ENCODE measurements at regions not wholly inside any gene's neighbourhood (a gene's known extent, or its start where the extent isn't known, plus 50 kb on each side); places are given as distances from the start of the nearest gene placed in this dataset.

GRCh38 chr16:6248199-6248598 lies 1084.4 kb upstream of the RBFOX1 start:
- no peak for FAIRE-seq
- H3K9me3 ChIP-seq (ENCODE audit: control insufficient read depth, low read depth, low read length), result peaks cover 2% of the 10 kb centered on the region

GRCh38 chr16:6247775-6248174 lies 1084.9 kb upstream of the RBFOX1 start:
- Histone ChIP-seq H3K36me3 (ENCODE audit: control insufficient read depth in 2 of 2, extremely low read depth in 1 of 2, insufficient read depth in 2 of 2, low read length in 2 of 2) (no peaks in the 10 kb centered on the region), H3K4me2 (ENCODE audit: control insufficient read depth, extremely low read depth, insufficient read depth, low read depth, low read length) (no peak overlapping the region), H4K20me1 (ENCODE audit: control insufficient read depth, extremely low read depth, insufficient read depth, low read length) (no peaks in the 10 kb centered on the region), H3K9ac (ENCODE audit: control insufficient read depth, extremely low read depth, insufficient read depth, low read length) (no peak overlapping the region), H3K79me2 (ENCODE audit: control insufficient read depth, insufficient read depth, low read length) (no peaks in the 10 kb centered on the region), H3K27ac (ENCODE audit: control insufficient read depth, insufficient read depth, low read length) (no peak overlapping the region), H3K9me3 (ENCODE audit: control insufficient read depth, low read depth, low read length) (peaks cover 2% of the 10 kb centered on the region), H2AFZ (ENCODE audit: control insufficient read depth, low read length) (no peak overlapping the region), H3K4me1 (ENCODE audit: control insufficient read depth, extremely low read depth, insufficient read depth, low read length) (no peaks in the 10 kb centered on the region), H3K4me3 (ENCODE audit: control insufficient read depth in 2 of 3, extremely low read depth in 1 of 3, insufficient read depth in 2 of 3, low read depth in 1 of 3, low read length in 3 of 3) (no peak overlapping the region), H3K27me3 (ENCODE audit: control insufficient read depth, extremely low read depth, insufficient read depth, low read length) (no peaks in the 10 kb centered on the region), H3K9me1 (ENCODE audit: control insufficient read depth, extremely low read depth, insufficient read depth, low read length) (no peaks in the 10 kb centered on the region)
- TF ChIP-seq EZH2 (IDR thresholded peaks at IDR 0.05; ENCODE audit: low read length), result no peak
- TF ChIP-seq, protein P1, sequence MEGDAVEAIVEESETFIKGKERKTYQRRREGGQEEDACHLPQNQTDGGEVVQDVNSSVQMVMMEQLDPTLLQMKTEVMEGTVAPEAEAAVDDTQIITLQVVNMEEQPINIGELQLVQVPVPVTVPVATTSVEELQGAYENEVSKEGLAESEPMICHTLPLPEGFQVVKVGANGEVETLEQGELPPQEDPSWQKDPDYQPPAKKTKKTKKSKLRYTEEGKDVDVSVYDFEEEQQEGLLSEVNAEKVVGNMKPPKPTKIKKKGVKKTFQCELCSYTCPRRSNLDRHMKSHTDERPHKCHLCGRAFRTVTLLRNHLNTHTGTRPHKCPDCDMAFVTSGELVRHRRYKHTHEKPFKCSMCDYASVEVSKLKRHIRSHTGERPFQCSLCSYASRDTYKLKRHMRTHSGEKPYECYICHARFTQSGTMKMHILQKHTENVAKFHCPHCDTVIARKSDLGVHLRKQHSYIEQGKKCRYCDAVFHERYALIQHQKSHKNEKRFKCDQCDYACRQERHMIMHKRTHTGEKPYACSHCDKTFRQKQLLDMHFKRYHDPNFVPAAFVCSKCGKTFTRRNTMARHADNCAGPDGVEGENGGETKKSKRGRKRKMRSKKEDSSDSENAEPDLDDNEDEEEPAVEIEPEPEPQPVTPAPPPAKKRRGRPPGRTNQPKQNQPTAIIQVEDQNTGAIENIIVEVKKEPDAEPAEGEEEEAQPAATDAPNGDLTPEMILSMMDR (optimal IDR thresholded peaks at IDR 0.05 in 1 of 3, IDR thresholded peaks at IDR 0.05 in 1 of 3, conservative IDR thresholded peaks at IDR 0.05 in 1 of 3; ENCODE audit: extremely low read depth in 1 of 3, insufficient read depth in 2 of 3, low read length in 3 of 3), result no peak
- no peak for DNase-seq (ENCODE audit: low read depth, low spot score)
- dilution Hi-C loops (cut with MboI; ENCODE audit: extremely low pct_ligation_motif_present, low sequenced_read_pairs), result no loop called here
- no peak for FAIRE-seq

More at GRCh38 chr16:6248199-6248598, 1084.4 kb upstream of the RBFOX1 start:
- H3K9ac ChIP-seq (ENCODE audit: control insufficient read depth, extremely low read depth, insufficient read depth, low read length), result no peak overlapping the region
- H3K79me2 ChIP-seq (ENCODE audit: control insufficient read depth, insufficient read depth, low read length), result no peaks in the 10 kb centered on the region
- H3K27me3 ChIP-seq (ENCODE audit: control insufficient read depth, extremely low read depth, insufficient read depth, low read length), result no peaks in the 10 kb centered on the region
- dilution Hi-C loops (cut with MboI; ENCODE audit: extremely low pct_ligation_motif_present, low sequenced_read_pairs), result no loop called here
- H3K4me1 ChIP-seq (ENCODE audit: control insufficient read depth, extremely low read depth, insufficient read depth, low read length), result no peaks in the 10 kb centered on the region
- no peak overlapping the region for H2AFZ ChIP-seq (ENCODE audit: control insufficient read depth, low read length)
- TF ChIP-seq EZH2 (IDR thresholded peaks at IDR 0.05; ENCODE audit: low read length), result no peak
- TF ChIP-seq, protein P1 (optimal IDR thresholded peaks at IDR 0.05 in 1 of 3, IDR thresholded peaks at IDR 0.05 in 1 of 3, conservative IDR thresholded peaks at IDR 0.05 in 1 of 3; ENCODE audit: extremely low read depth in 1 of 3, insufficient read depth in 2 of 3, low read length in 3 of 3), result no peak
- no peak overlapping the region for H3K27ac ChIP-seq (ENCODE audit: control insufficient read depth, insufficient read depth, low read length)
- no peaks in the 10 kb centered on the region for H4K20me1 ChIP-seq (ENCODE audit: control insufficient read depth, extremely low read depth, insufficient read depth, low read length)
- H3K4me3 ChIP-seq (ENCODE audit: control insufficient read depth in 2 of 3, extremely low read depth in 1 of 3, insufficient read depth in 2 of 3, low read depth in 1 of 3, low read length in 3 of 3), result no peak overlapping the region
- no peaks in the 10 kb centered on the region for H3K9me1 ChIP-seq (ENCODE audit: control insufficient read depth, extremely low read depth, insufficient read depth, low read length)
- H3K36me3 ChIP-seq (ENCODE audit: control insufficient read depth in 2 of 2, extremely low read depth in 1 of 2, insufficient read depth in 2 of 2, low read length in 2 of 2), result no peaks in the 10 kb centered on the region
- H3K4me2 ChIP-seq (ENCODE audit: control insufficient read depth, extremely low read depth, insufficient read depth, low read depth, low read length), result no peak overlapping the region
- no peak for DNase-seq (ENCODE audit: low read depth, low spot score)

Measured in keratinocyte (primary cell).